Endothelial cell of hepatic sinusoid (primary cell): ENCODE measurements at regions not wholly inside any gene's neighbourhood (a gene's known extent, or its start where the extent isn't known, plus 50 kb on each side); places are given as distances from the start of the nearest gene placed in this dataset.

Experiments used
- in situ Hi-C: cut with HindIII; loops from 2 replicates; pipeline ENCODE4 v1.10.0; 2017; ENCODE audit warnings: low sequenced_read_pairs

DNA sequence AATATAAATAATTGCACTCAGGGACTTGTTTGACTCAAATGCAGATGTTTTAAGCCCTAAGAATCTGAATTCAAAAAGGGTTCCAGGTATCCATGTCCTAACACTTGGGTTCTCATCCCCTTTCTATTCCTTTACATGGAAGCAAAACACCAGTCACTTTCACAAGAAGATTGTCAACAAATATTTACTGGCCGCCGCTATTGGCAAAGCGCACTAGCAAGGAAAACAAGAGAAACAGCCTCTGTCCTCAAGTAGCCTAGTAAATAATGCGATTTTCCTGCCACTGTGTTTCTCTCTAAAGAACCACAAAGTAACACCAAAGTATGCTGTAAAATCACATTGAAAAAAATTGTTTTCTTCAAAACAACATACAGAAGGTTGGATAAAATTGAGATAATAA, 66.7 kb upstream of the EZH2 start:
- in situ Hi-C loops, result no loop called here

DNA sequence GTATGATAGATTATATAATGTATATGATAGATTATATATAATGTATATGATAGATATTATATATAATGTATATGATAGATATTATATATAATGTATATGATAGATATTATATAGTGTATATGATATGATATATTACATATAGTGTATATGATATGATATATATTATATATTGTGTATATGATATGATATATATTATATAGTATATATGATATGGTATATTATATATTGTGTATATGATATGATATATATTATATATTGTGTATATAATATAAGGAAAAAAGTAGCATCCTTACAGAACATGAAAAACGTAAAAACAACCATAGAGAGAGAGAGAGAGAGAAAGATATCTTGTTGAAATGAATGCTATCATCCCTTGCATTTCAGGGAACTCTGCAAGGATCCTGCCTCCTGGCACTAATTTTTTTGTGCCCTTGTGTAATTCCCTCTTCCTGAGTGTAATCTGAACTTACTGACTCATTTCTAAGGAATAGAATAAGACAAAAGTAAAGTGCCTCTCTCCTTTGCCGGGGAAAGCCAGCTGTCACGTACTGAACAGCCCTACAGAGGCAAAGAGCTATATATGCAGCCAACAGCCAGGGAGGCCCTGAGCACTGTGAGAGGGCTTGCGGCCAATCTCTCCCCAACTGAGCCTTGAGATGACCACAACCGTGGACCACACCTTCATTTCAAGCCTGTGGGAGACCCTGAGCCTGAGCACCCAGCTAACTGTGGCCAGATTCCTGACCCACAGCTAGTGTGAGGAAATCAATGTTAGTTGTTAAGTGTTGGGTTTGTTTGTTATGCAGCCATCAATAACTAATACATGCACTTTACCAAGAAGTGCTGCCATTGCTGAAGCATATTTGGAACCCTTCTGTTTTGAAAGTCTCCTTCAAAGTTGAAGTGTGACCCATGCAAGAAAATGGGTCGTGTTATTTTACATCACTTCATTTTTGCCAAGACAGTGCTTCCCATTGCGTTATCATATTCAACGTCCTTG, 61.1 kb upstream of the EZH2 start:
- in situ Hi-C loops, result loop anchor here (5.0 kb wide), 1 partner anchor 98 kb away; no protein-coding TSS in a partner anchor

DNA sequence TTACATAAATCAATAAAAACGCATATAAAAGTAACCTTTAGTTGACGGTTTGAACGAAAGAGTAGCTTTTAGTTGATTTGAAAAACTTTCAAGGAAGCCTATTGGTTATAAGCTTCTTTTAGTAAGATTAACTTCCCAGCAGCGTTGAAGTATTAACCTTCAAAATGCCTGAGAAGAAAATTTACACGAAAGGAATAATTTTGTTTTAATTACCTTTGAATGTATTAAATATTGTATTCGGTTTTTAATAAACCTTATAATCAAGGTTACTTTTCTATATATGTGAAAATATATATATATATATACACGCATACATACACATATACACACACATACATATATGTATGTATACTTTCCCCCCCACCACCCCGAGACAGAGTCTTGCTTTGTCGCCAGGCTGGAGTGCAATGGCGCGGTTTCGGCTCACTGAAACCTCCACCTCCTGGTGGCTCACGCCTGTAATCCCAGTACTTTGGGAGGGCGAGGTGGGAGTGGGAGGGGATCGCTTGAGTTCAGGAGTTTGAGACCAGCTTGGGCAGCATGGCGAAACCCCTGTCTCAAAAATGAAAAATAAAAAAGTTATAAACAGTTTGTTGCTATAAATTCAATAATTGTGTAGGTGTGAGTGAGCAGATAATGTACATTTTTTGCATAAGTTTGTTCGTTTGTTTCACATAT, 57.6 kb upstream of the EZH2 start:
- in situ Hi-C loops, result loop anchor here (5.0 kb wide), 1 partner anchor 94 kb away; no protein-coding TSS in a partner anchor

DNA sequence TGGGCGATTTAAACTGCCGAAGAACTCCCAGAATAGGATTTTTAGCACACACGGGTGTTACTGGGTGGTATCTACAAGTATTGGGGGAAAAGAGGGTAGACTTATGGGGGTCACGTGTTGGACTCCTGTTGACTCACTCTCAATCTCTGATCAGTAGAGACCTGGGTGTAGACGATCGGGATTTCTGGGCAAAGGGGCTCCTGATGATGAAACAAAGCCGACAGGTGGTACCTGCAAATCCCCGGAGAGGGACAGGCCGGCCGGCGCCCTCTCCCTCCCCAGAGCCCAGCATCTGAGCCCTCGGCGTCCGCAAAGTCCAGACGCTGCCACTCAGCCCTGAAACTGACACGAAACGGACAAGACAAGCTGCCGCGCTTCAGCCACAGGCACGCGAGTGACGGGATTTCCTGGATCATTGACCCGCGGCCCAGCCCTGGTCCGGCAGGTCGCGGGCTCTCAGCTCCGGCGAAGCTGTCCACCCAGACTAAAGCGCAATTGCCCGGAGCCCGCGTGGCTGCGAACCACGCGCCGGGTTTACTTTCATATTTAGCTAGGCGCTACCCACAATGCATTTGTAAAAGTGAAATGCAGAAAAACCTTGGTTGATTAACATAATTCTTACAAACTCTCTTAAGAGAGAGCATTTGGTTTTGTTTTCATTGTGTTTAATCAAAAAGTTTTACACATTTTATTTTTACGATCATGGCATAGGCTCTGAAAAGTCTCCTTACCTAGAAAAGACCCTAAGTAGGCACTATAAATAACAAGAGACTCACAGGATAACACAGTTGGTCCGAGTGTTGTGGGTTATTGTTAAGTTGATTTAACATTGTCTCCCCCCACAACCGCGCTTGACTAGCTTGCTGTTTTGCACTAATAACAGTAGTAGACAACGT, 56.9 kb upstream of the EZH2 start:
- in situ Hi-C loops, result loop anchor here (5.0 kb wide), 1 partner anchor 94 kb away; no protein-coding TSS in a partner anchor

DNA sequence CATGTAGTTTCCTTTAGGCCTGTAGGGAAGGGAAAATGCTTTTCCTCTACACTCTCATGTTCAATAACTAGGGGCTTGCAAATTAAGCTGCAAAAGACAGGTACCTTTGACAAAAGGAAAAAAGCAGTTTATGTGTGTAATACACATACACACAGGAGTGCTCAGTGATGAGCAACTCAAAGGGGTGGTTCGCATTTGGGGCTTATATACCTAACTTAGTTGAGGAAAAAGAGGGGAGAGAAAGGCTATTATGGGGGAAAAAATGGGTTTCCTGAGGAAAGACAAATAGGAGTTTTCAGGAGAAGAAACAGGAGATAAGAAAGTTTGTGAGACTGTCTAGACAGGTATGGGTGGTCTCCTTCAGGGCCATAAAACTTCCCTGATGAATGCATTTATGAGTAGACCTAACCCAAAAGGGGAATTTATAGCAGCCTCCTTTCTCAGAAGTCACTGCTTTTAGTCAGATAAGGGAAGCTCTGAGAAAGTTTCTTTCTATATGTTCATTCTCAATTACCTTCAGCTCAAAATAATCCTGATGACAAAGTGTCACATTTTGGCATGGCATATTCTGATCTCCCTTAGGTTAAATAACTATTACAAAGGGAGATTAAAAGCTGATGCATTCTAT, 55.2 kb upstream of the EZH2 start:
- in situ Hi-C loops, result no loop called here

DNA sequence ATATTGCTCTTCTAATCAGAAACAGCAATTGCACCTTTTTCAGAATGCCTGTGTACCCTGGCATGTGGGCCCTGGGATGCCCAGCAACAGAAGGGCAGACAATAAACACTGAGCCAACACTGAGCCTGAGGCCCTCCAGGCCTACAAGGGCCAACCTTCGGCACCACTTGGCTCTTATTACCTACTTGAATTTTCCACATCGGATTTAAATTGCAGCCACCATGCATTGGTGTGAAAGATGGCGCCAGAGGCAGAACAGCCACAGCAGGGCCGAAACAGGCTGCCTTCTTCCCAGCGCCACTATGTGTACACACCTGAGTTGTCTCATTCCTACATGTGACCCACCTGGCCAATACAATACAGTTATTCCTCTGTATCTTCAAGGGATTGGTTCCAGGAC, 51.4 kb upstream of the EZH2 start:
- in situ Hi-C loops, result no loop called here
